Lower leg skin (tissue), 3 donors: ENCODE measurements at regions not wholly inside any gene's neighbourhood (a gene's known extent, or its start where the extent isn't known, plus 50 kb on each side); places are given as distances from the start of the nearest gene placed in this dataset.

Source experiments
- CTCF ChIP-seq, 3 donors: fragments of 450-650 bp; IDR thresholded peaks; one replicate each; pipeline ENCODE4 v1.5.1; 2016; ENCODE audit warnings: antibody characterized with exemption in 3 of 3, mild to moderate bottlenecking in 3 of 3, moderate library complexity in 2 of 3
- POLR2A ChIP-seq, 2 donors: fragments of 450-650 bp; IDR thresholded peaks; one replicate each; pipeline ENCODE4 v1.6.1; 2016 to 2017; ENCODE audit warnings: antibody characterized with exemption in 2 of 2, mild to moderate bottlenecking in 1 of 2, moderate library complexity in 1 of 2

DNA sequence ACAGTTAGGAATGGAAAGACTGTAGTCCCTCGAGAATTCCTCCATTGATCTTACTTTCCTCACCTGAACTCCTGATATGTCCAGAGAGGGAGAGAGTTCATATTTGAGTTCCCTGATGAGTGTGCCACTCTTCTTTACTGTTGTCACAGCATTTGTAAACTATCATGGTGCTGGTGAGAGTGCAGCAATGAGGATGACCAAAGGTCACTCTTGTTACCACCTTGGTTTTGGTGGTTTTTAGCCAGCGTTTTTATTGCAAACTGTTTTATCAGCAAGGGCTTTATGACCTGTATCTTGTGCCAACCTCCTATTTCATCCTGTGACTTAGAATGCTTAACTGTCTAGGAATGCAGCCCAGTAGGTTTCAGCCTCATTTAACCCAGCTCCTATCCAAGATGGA is 1062.5 kb downstream of the BCL11A start:
- TF ChIP-seq CTCF (IDR thresholded peaks at IDR 0.05) (no peak), POLR2A (IDR thresholded peaks at IDR 0.05) (no peak)
